GM12872 (cell line): ENCODE measurements at regions not wholly inside any gene's neighbourhood (a gene's known extent, or its start where the extent isn't known, plus 50 kb on each side); places are given as distances from the start of the nearest gene placed in this dataset.

Experiments
- CTCF ChIP-seq: IDR thresholded peaks from 3 replicates; pipeline ENCODE4 v1.5.1; 2011; ENCODE audit warnings: low read depth, mild to moderate bottlenecking, low read length, moderate library complexity; ENCODE audit not compliant: insufficient read depth

DNA sequence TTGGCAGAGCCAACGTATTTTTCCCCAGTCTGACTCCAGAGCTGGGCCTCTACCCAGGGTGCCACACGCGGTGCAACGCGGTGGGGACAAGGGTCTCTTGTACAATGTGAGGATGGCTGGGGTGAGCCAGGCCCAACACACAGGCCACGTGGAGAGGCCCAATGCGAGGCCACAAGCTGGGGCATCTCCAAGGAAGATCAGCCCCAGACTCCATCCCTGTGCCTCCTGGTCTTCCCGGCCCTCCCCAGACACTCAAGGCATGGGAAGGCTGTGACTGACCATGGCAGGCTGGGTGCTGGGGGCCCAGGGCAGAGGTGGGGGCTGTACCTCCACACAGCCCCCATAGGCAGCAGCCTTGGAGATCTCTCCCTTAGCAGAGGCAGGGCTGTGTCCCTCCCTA, 135.3 kb upstream of the FAM20C start:
- no peak for TF ChIP-seq CTCF

DNA sequence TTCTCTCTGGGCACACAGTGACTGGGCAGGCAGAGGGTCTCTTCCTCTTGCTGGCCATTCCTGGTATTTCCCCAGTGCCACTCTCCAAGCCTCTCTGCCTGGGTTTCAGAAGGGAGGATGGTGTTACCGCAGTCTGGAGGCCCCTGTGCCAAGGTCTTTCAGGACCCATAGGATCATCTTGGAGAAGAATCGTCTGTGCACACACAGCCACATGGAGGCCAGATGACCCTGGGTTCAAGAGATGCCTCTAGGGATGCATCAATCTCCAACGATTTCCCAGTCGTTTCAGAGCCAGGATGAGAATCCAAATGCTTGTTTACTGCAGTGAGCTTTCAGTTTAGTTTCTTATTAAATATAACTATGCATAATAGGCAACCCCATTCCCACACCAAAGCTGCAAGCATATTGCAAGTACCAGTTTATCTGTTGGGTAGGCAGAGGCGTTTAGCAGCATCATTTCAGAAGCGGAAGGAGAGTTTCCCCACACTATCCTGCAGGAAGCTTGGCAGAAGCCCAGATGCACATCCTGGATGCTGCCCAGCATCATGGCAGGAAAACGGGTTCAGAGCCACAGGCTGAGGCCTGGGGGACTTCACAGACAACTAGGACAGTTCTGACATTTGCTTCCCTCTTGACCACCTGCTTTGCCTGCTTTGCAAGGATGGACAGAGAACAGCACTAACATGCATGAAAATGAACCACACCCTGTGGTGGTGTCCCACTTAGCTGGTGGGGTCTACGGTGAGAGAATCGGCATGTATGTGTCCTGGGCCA, 134.7 kb upstream of the FAM20C start:
- no peak for TF ChIP-seq CTCF

DNA sequence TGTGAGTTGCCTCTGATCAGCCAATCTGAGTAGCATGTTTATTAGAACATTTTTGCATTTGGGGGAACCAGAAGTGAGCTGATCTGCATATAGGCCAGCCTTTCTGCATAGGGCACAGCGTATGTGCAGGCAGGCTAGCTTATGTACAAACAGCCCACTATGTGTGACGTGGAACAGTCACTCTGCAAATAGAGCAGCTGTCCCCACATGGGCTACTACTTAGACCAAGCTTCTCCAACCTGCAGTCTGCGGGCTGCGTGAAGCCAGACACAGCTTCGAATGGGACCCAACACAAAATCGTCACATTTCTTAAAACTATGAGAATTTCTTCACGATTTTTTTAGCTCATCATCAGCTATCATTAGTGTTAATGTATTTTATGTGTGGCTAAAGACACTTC, 134.1 kb upstream of the FAM20C start:
- TF ChIP-seq CTCF, result no peak

DNA sequence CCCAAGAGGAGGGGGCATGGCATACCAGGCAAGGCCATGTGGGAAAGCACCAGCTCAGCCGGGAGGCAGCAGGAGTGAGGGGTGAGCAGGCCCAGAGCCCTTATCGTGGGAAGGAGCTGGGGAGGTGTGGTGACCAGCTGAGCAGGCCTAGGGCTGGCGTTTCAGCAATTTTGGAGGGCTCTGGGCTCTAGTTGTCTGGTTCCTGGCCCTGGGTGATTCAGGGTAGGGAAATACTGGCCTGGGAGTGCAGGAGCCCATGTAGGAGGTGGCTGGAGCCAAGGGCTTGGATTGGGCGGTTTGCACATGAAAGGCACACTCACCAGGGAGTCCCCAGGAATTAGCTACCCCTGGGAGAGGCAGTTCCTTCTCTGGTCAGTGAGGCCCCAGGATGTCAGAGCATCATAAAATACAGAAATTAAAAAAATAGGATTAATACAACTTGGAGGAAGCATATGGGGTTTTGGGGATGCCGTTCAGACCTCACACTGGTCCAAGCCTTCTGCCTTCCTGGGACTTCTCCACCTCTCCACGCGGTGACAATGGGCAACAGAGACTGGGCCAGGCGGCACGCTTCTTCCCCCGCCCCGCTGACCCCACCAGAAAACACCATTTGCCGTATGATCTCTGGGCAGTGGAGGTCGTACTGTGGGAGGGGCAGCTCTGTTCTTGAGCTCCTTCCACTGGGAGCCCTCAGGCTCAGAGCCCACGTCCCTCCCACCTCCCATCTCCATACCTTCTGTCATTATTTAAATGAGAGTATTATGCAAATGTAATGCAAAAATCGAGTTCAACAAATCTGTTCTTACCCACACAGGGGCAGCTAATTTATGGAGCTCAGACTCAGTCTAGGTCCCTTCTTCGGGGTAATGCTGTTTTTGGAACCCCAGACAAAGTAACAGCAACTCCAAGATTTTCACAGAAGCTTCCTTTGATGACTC, 133.0 kb upstream of the FAM20C start:
- no peak for TF ChIP-seq CTCF

DNA sequence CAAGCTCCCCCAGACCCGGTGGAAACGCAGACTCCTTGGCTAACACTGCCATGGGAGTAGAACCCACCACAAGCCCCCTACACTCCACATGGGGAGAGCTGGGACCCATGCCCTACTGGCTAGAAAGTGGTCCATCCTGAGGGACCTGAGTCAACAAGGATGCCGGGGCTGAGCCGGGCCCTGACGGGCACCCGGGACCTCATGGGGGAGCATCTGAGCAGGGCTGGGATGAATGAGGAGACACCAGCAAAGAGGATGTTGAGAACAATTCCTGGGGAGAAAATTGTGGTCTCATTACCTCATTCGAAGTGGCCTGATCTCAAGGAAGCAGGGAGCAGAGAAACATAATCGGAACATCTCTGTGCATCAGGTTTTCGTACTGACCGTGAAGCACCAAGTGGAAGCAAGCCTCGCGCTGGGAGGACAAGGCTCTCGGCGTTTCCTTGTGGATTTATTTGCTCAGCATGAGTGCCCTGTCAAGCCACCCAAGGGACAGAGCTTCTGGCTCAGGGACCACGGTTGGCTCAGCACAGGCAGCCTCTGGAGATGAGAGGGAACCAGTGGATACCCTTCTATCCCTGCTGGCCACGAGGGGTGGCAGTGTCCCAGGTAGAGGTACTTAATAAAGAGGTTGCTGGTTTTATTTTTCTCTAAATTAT, 132.2 kb upstream of the FAM20C start:
- TF ChIP-seq CTCF, result no peak

DNA sequence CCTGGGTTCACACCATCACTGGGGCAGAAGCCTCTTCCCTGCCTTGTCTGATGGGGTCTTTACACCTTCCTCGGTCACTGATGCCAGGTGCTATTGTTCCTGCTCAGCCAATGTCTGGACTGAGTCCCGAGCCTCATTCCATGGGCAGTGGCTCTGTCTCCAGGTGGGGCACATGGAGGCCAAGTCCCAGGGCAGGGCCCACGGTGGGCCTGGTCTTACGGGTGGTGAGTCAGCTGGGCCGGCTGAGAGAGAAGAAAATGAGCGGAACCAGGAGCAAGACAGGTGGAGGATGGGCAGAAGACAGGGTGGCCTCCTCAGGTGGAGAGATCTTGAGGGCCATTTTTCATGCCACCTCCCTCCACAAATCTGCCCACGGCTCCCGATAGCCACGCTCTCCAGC, 131.7 kb upstream of the FAM20C start:
- no peak for TF ChIP-seq CTCF

- no peak for TF ChIP-seq CTCF
Observed at GRCh38 chr7:61111-61510, 131.3 kb upstream of the FAM20C start.
